ENCODE measurements at regions not wholly inside any gene's neighbourhood (a gene's known extent, or its start where the extent isn't known, plus 50 kb on each side); places are given as distances from the start of the nearest gene placed in this dataset.
"Not testable (repeated sequence)": the region's sequence is repeated elsewhere in the genome, so short reads cannot be mapped to it uniquely, and the experiment has no call there.

GRCh38 chr6:125354649-125355048 lies 52.9 kb upstream of the HDDC2 start:
- no peak for DNase-seq

DNA sequence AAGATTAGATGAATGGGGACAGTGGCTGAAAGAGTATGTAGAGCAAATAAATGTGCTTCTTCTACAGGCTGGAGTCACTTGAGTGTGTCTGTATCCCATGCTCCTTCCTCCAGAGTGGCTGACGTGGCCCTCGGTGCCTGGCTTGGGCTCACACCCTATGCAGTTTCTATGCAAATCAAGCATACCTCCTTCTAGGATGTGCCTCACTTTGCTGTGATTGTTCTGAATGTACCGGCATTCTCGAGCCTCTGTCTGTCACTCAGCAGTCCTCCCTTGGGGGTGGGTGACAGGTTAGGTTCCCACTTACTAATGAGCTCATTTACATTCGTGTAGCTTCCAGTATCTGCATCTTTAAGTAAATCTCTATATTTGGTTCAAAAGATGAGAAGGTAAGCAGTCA lies 55.1 kb upstream of the HDDC2 start:
- no peak for DNase-seq

GRCh38 chr6:125357515-125358256 lies 55.9 kb upstream of the HDDC2 start:
- no peak for DNase-seq

DNA sequence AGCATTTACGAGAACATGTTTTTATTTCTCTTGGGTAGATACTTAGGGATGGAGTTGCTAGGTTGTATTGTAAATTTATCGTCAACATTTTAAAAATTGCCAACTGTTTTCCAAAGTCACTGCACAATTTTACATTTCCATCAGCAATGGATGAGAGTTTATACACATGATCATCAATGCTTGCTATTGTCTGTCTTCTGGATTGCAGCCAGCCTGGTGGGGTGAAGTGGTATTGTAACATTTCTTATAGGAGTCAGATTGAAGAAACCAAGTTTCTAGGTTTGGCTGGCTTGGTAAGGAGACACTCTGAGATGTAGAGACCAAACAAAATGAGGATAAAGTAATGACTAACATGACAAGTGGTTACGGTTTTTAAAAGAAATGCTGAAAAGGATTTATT lies 57.1 kb upstream of the HDDC2 start:
- no peak for DNase-seq

GRCh38 chr6:125361868-125362267 lies 60.1 kb upstream of the HDDC2 start:
- no peak for DNase-seq

- peak; percentile 56 for DNase-seq
Measured at GRCh38 chr6:125363039-125363823, 61.5 kb upstream of the HDDC2 start.

GRCh38 chr6:125363824-125364165 lies 62.0 kb upstream of the HDDC2 start:
- no peak for DNase-seq

GRCh38 chr6:125365230-125365629 lies 63.5 kb upstream of the HDDC2 start:
- no peak for DNase-seq

GRCh38 chr6:125367036-125367782 lies 65.4 kb upstream of the HDDC2 start:
- no peak for DNase-seq

DNA sequence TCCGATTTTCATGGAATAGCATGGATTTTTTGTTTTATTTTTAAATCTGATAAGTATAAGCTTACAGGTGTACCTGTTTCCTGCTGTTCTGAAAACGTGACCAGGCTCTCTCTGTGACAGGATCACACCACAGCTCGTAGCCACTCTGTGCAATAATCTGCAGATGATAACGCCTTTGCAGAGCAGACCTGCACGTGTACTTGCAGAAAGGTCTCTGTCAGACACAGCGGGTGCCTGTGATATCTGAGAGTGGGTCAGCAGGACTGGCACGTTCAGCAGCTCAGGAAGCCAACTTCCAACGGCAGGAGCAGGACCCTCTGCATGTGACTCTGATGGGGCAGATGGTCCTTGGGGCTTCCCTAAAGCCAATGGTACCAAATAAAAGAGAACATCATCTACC lies 68.6 kb upstream of the HDDC2 start:
- DNase-seq, result no peak

DNA sequence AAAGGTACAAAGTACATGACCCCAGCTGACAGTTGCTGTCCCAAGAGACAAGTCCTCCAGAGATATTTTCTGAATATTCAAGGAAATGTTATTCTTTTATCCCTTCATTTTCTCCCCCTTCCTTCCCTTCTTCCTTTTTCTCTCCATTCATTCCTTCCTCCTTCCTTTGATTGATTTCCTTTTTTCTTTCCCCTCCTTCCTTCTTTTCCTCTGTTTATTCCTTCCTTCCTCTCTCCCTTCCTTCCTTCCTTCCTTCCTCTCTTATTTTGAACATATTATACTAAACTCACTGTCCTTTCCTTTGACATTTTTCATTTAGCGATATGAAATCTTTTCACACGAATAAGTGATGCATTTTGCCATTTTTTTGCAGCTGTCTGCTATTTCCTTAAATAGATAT lies 73.2 kb upstream of the HDDC2 start:
- DNase-seq, result no peak

GRCh38 chr6:125375821-125376220 lies 74.1 kb upstream of the HDDC2 start:
- no peak for DNase-seq

- no peak for DNase-seq
Measured at GRCh38 chr6:125377621-125378020, 75.9 kb upstream of the HDDC2 start.

DNA sequence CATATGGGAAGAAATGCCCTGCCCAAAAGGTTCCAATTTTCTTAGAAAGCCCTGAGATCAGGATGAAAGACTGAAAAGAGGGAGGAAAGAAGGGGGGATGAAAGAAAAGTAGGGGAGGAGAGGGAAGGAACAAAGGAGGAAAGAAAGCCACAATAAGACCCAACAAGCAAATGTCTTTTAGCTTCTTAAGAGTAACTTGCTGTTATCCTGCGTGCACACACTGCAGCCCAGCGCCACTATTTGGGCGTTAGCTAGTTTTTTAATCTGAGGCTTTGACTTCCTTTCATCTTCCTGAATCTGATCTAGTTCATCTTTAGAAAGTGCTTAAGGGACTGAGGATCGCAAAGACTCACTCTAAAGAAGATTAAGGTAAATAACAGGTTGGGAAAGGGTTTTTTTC lies 77.4 kb upstream of the HDDC2 start:
- no peak for DNase-seq

DNA sequence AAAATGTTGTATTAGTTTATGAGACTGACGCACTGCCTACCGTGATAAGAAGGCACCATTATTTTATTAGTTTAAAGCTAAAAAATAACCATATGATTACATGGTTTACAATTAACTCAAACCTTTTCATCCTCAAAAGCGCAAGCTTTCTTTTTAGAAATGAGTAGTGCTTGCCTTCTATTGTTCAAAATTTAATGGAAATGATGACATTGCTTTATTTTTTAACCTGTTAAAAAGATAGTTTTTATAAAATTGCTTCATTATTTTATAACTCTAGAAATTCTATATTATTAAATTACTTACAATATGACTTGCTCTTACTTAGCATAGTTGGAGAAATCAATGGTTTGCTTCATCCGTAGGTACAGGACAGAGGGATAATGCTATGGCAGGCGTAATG lies 78.7 kb upstream of the HDDC2 start:
- no peak for DNase-seq

DNA sequence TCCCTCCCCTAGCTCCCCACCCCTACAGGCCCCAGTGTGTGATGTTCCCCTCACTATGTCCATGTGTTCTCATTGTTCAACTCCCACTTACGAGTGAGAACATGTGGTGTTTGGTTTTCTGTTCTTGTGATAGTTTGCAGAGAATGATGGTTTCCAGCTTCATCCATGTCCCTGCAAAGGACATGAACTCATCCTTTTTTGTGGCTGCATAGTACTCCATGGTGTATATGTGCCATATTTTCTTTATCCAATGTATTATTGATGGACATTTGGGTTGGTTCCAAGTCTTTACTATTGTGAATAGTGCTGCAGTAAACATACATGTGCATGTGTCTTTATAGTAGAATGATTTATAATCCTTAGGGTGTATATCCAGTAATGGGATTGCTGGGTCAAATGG lies 84.6 kb upstream of the HDDC2 start:
- DNase-seq, result not testable (repeated sequence)

- no peak for DNase-seq
Measured at GRCh38 chr6:125392682-125393081, 90.9 kb upstream of the HDDC2 start.

DNA sequence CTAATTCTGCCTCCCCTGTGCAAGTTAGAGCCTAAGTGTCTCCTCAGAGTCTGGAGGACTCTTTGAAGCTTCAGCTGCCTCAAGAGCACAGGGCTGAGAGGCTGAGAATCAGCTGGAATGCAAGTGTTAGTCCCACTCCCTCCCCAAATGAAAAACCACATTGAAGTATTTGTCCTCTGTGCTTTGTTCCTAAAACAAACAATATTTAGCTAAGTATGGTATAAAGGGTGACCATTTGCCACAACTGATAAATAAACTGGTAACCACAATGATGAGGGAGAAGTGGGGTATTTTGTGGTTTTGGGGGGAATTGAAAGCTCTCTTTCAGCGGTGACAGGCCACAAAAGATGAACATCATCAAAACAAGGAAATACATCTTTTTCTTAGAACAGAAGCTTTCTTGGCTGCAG lies 91.7 kb upstream of the HDDC2 start:
- no peak for DNase-seq

GRCh38 chr6:125406741-125407140 lies 105.0 kb upstream of the HDDC2 start:
- DNase-seq, result no peak

DNA sequence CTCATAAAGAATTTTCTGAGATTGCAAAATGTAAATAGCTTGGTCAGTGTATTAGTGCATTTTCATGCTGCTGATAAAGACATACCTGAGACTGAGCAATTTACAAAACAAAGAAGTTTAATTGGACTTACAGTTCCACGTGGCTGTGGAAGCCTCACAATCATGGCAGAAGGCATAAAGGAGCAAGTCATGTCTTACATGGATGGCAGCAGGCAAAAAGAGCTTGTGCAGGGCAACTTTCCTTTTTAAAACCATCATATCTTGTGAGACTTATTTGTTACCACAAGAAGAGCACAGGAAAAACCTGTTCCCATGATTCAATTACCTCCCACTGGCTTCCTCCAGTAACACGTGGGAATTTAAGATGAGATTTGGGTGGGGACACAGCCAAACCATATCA lies 112.7 kb upstream of the HDDC2 start:
- no peak for DNase-seq

- no peak for DNase-seq
Measured at GRCh38 chr6:125415913-125416312, 114.1 kb upstream of the HDDC2 start.

DNA sequence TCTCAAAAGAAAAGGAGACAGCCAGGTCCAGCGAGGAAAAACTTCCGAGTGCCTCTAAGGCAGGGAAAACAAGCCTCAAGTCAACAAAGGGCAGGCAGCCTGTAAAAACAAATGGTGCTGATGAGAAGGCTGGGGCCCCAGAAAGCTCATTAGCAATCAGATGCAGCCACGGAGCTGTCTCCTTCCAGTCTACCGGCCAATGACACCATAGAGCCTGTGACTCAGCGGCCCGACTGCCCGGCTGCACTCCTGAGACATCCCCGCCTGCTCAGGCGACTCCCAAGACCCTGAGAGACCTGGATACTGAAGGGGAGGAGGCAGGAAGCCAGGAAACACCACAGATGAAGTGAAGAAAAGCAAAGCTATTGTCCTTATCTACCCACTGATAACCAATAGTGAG lies 120.1 kb upstream of the HDDC2 start:
- no peak for DNase-seq

- no peak for DNase-seq
Measured at GRCh38 chr6:125423047-125423446, 121.3 kb upstream of the HDDC2 start.

DNA sequence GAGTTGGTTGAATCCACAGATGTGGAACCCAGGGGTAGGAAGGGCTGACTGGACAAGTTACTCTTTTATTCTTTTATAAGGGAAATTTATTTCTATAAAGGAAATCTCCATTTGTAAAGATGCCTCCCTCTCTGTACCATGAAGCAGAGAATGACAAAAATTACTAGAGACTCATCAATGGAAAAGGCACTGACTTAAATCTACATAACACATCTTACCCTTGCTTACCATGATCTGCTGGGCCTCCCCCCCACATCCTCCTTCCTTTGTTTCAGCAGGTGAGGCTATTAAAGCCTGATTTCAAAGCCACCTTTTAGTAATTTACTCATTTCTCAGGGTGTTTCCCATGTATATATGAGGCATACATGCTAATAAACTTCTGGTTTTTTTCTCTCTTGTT lies 130.2 kb upstream of the HDDC2 start:
- DNase-seq, result no peak
